ENCODE measurements at regions not wholly inside any gene's neighbourhood (a gene's known extent, or its start where the extent isn't known, plus 50 kb on each side); places are given as distances from the start of the nearest gene placed in this dataset.

DNA sequence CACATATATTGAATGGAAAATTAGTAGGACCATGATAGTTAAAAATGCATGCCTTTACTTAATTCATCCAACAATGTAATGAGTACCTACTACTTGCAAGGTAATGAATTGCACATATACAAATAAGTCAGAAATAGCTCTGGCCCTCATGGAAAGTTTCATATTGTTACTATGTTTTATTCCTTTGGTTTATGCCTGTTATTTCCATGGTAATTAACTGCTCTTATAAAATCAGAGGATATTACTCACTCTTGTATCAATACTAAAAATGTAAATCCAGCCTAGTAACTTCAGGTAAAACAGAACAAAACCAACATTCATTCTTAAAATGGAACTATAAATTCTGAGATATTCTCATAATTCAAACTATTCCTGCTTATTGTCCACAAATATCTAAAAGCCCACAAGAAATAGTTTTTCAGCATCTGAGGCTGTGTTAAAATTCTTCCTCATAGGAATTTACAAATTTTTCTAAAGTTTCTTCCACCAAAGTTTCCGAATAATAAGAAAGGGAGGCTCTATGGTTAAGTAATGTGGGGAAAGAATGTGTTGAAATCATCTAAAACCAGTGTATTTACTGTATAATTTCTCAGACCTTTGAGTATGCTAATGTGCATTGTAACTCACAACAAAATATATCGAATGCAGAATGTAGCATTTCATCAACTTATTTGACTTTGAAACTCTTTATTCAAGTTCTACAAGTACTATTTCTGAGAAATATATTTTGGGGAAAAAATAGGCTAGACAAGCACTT, 444.2 kb downstream of the PDGFC start:
- TF ChIP-seq, protein P1, sequence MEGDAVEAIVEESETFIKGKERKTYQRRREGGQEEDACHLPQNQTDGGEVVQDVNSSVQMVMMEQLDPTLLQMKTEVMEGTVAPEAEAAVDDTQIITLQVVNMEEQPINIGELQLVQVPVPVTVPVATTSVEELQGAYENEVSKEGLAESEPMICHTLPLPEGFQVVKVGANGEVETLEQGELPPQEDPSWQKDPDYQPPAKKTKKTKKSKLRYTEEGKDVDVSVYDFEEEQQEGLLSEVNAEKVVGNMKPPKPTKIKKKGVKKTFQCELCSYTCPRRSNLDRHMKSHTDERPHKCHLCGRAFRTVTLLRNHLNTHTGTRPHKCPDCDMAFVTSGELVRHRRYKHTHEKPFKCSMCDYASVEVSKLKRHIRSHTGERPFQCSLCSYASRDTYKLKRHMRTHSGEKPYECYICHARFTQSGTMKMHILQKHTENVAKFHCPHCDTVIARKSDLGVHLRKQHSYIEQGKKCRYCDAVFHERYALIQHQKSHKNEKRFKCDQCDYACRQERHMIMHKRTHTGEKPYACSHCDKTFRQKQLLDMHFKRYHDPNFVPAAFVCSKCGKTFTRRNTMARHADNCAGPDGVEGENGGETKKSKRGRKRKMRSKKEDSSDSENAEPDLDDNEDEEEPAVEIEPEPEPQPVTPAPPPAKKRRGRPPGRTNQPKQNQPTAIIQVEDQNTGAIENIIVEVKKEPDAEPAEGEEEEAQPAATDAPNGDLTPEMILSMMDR (conservative IDR thresholded peaks at IDR 0.05): no peak
- no peak for TF ChIP-seq ZFX (IDR thresholded peaks at IDR 0.05)
